SK-N-SH treated with all-trans-retinoic acid at 6 μM for 48 hours (cell line): ENCODE measurements at regions not wholly inside any gene's neighbourhood (a gene's known extent, or its start where the extent isn't known, plus 50 kb on each side); places are given as distances from the start of the nearest gene placed in this dataset.

ENCODE experiments used
- OSR1 ChIP-seq: fragments of 250-450 bp; sonication (Bioruptor Pico); IDR thresholded peaks from 2 replicates; pipeline ENCODE4 v1.8.0; 2022; ENCODE audit warnings: moderate library complexity, mild to moderate bottlenecking, inconsistent platforms
- POU6F1 ChIP-seq: fragments of 250-450 bp; sonication (Bioruptor Pico); IDR thresholded peaks from 2 replicates; pipeline ENCODE4 v1.8.0; 2021; ENCODE audit warnings: low read depth, mild to moderate bottlenecking, moderate library complexity, borderline replicate concordance
- PPARA ChIP-seq: fragments of 250-450 bp; sonication (Bioruptor Pico); IDR thresholded peaks from 2 replicates; pipeline ENCODE4 v1.5.0; 2020; ENCODE audit warnings: mild to moderate bottlenecking, borderline replicate concordance
- TOX ChIP-seq: fragments of 250-450 bp; sonication (Bioruptor Pico); IDR thresholded peaks from 2 replicates; pipeline ENCODE4 v1.8.0; 2021; ENCODE audit warnings: mild to moderate bottlenecking, moderate library complexity, borderline replicate concordance
- ZFP30 ChIP-seq: fragments of 450-650 bp; formaldehyde crosslinking; IDR thresholded peaks from 2 replicates; pipeline ENCODE4 v1.5.0; 2022; ENCODE audit warnings: mild to moderate bottlenecking, moderate library complexity
- ZNF565 ChIP-seq: fragments of 450-650 bp; formaldehyde crosslinking; conservative IDR thresholded peaks from 2 replicates; pipeline ENCODE4 v1.5.0; 2020; ENCODE audit warnings: low read depth, mild to moderate bottlenecking, moderate library complexity
- ZNF8 ChIP-seq: fragments of 450-650 bp; formaldehyde crosslinking; IDR thresholded peaks from 2 replicates; pipeline ENCODE4 v1.5.0; 2020; ENCODE audit warnings: mild to moderate bottlenecking, moderate library complexity
- TF ChIP-seq, protein P1 (sequence below): fragments of 250-450 bp; sonication (Bioruptor Pico); IDR thresholded peaks from 2 replicates; pipeline ENCODE4 v1.8.0; 2020; ENCODE audit warnings: mild to moderate bottlenecking, moderate library complexity, borderline replicate concordance
- TF ChIP-seq, protein P2 (sequence below): fragments of 250-450 bp; sonication (Bioruptor Pico); IDR thresholded peaks from 2 replicates; pipeline ENCODE4 v1.5.1; 2020; ENCODE audit warnings: low read depth, mild to moderate bottlenecking, moderate library complexity

DNA sequence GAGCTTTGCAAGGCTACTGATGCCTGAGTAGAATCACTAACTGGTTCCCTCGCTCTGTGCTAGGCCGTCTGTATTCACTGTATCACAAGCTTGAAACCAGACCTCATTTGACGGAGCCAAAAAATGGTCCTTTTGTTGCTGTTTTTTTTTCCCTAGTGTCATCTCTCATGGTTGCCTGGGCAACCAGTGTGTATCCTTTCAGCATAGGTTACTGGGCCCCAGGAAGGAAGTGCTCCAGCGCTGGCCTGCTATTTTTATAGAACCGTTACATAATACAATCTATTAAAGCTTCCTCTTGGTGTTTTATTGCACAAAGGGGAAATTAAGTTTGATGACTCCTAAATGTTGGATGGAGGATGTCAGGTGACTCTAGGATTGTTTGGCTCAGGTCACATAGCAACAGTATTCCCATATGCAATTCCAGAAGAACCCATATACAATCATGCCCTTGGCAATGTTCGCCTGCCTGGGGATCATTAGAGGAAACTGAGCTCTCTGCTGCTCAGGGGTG, 220.4 kb downstream of the SPRY1 start:
- TF ChIP-seq POU6F1 (CRISPR knock-in tag) (no peak), TOX (no peak), ZNF565 (no peak), ZFP30 (CRISPR knock-in tag) (no peak), OSR1 (CRISPR knock-in tag) (no peak), PPARA (CRISPR knock-in tag) (no peak), ZNF8 (CRISPR knock-in tag) (no peak)
- TF ChIP-seq, protein P1, sequence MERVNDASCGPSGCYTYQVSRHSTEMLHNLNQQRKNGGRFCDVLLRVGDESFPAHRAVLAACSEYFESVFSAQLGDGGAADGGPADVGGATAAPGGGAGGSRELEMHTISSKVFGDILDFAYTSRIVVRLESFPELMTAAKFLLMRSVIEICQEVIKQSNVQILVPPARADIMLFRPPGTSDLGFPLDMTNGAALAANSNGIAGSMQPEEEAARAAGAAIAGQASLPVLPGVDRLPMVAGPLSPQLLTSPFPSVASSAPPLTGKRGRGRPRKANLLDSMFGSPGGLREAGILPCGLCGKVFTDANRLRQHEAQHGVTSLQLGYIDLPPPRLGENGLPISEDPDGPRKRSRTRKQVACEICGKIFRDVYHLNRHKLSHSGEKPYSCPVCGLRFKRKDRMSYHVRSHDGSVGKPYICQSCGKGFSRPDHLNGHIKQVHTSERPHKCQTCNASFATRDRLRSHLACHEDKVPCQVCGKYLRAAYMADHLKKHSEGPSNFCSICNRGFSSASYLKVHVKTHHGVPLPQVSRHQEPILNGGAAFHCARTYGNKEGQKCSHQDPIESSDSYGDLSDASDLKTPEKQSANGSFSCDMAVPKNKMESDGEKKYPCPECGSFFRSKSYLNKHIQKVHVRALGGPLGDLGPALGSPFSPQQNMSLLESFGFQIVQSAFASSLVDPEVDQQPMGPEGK (CRISPR knock-in tag), result no peak
- TF ChIP-seq, protein P2, sequence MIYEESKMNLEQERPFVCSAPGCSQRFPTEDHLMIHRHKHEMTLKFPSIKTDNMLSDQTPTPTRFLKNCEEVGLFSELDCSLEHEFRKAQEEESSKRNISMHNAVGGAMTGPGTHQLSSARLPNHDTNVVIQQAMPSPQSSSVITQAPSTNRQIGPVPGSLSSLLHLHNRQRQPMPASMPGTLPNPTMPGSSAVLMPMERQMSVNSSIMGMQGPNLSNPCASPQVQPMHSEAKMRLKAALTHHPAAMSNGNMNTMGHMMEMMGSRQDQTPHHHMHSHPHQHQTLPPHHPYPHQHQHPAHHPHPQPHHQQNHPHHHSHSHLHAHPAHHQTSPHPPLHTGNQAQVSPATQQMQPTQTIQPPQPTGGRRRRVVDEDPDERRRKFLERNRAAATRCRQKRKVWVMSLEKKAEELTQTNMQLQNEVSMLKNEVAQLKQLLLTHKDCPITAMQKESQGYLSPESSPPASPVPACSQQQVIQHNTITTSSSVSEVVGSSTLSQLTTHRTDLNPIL (CRISPR knock-in tag), result no peak
